ENCODE measurements at regions not wholly inside any gene's neighbourhood (a gene's known extent, or its start where the extent isn't known, plus 50 kb on each side); places are given as distances from the start of the nearest gene placed in this dataset.

DNA sequence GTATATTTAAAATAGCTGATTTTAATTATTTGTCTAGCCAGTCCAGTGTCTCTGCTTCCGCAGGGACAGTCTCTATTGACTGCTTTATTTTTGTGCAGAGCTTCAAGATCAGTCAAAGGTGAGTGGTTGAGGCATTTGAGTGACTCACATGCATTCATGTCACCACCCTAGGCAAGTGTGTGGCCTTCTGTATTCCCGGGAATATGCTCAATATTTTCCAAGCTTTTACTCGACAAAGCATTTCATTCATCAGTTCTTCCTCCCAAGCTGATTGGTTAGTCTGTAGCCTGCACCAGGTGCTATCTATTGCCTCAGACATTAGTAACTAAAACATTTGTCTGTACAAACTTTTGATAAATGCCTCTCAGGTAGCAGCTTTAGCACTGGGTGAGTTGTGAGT lies 471.5 kb upstream of the NRG3 start:
- TF ChIP-seq, protein P1, sequence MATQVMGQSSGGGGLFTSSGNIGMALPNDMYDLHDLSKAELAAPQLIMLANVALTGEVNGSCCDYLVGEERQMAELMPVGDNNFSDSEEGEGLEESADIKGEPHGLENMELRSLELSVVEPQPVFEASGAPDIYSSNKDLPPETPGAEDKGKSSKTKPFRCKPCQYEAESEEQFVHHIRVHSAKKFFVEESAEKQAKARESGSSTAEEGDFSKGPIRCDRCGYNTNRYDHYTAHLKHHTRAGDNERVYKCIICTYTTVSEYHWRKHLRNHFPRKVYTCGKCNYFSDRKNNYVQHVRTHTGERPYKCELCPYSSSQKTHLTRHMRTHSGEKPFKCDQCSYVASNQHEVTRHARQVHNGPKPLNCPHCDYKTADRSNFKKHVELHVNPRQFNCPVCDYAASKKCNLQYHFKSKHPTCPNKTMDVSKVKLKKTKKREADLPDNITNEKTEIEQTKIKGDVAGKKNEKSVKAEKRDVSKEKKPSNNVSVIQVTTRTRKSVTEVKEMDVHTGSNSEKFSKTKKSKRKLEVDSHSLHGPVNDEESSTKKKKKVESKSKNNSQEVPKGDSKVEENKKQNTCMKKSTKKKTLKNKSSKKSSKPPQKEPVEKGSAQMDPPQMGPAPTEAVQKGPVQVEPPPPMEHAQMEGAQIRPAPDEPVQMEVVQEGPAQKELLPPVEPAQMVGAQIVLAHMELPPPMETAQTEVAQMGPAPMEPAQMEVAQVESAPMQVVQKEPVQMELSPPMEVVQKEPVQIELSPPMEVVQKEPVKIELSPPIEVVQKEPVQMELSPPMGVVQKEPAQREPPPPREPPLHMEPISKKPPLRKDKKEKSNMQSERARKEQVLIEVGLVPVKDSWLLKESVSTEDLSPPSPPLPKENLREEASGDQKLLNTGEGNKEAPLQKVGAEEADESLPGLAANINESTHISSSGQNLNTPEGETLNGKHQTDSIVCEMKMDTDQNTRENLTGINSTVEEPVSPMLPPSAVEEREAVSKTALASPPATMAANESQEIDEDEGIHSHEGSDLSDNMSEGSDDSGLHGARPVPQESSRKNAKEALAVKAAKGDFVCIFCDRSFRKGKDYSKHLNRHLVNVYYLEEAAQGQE (IDR thresholded peaks at IDR 0.05; ENCODE audit: insufficient read depth in 1 of 2, low read depth in 2 of 2, low read length in 2 of 2) = no peak
- TF ChIP-seq TAF1 (IDR thresholded peaks at IDR 0.05; ENCODE audit: borderline replicate concordance, insufficient read depth, low read length) (no peak), FOXP2 (optimal IDR thresholded peaks at IDR 0.05; ENCODE audit: borderline replicate concordance, extremely low read depth, extremely low read length, insufficient read depth) (no peak), SIN3A (IDR thresholded peaks at IDR 0.05; ENCODE audit: borderline replicate concordance, insufficient read depth, low read length) (no peak), POLR2AphosphoS5 (IDR thresholded peaks at IDR 0.05; ENCODE audit: low read depth, low read length) (no peak)

DNA sequence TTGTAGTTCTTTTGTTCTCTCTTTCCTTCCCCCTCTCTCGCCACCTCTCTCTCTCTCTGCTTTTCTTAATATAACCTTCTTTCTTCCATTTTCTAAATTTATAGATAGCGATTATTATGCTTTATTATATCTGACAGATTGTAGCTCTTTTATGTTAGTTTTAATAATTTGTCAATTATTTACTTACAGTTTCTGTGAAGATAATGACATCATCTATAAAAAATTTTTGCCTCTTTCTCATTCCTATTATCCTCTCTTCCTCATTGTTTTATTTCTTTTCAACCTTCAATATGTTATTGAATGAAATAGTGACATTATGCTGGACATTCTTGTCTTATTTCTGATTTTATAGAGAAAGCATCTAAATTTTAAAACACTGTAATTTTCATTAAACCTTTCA lies 469.6 kb upstream of the NRG3 start:
- TF ChIP-seq TAF1 (IDR thresholded peaks at IDR 0.05; ENCODE audit: borderline replicate concordance, insufficient read depth, low read length) (no peak), SIN3A (IDR thresholded peaks at IDR 0.05; ENCODE audit: borderline replicate concordance, insufficient read depth, low read length) (no peak), FOXP2 (optimal IDR thresholded peaks at IDR 0.05; ENCODE audit: borderline replicate concordance, extremely low read depth, extremely low read length, insufficient read depth) (no peak), POLR2AphosphoS5 (IDR thresholded peaks at IDR 0.05; ENCODE audit: low read depth, low read length) (no peak)
- TF ChIP-seq, protein P1 (IDR thresholded peaks at IDR 0.05; ENCODE audit: insufficient read depth in 1 of 2, low read depth in 2 of 2, low read length in 2 of 2) = no peak

DNA sequence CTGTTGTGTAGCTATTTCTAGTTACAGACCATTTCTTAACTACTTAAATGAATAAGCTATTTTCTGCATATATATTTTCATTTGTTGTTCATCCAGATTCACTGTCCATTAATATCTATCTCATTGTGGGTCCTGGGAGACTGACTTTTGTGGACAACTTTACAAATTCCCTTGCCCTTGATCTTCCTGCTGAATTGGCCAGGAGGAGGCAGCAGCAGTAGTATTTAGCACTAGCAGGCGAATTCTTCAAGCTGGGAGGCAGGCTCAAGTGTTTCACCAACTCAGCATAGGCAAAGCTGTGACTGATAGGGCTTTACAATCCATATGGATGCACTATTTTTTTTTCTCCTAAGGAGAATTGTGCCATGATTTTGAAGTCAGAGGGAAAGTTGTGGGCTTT lies 461.0 kb upstream of the NRG3 start:
- TF ChIP-seq, protein P1 (IDR thresholded peaks at IDR 0.05; ENCODE audit: insufficient read depth in 1 of 2, low read depth in 2 of 2, low read length in 2 of 2) = no peak
- TF ChIP-seq POLR2AphosphoS5 (IDR thresholded peaks at IDR 0.05; ENCODE audit: low read depth, low read length) (no peak), SIN3A (IDR thresholded peaks at IDR 0.05; ENCODE audit: borderline replicate concordance, insufficient read depth, low read length) (no peak), FOXP2 (optimal IDR thresholded peaks at IDR 0.05; ENCODE audit: borderline replicate concordance, extremely low read depth, extremely low read length, insufficient read depth) (no peak), TAF1 (IDR thresholded peaks at IDR 0.05; ENCODE audit: borderline replicate concordance, insufficient read depth, low read length) (no peak)

DNA sequence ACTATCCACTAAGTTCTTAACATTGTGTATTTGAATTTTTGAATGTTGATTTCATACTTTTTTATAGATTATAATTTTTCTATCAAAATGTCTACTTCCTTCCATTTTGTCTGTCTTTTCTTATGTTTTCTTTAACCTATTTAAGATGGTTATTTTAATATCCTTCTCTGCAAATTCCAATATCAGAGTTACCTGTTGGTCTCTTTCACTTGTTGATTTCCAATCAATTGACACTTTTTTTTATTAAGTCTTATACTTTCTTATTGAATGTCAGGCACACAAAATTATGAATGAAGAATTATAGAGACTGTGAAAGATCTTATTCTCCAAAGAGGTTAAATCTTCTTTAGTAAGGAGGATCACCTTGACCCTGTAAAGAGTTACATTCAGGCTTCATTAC lies 448.3 kb upstream of the NRG3 start:
- TF ChIP-seq SIN3A (IDR thresholded peaks at IDR 0.05; ENCODE audit: borderline replicate concordance, insufficient read depth, low read length) = no peak
- TF ChIP-seq POLR2AphosphoS5 (IDR thresholded peaks at IDR 0.05; ENCODE audit: low read depth, low read length) = no peak
- TF ChIP-seq FOXP2 (optimal IDR thresholded peaks at IDR 0.05; ENCODE audit: borderline replicate concordance, extremely low read depth, extremely low read length, insufficient read depth) = no peak
- TF ChIP-seq, protein P1 (IDR thresholded peaks at IDR 0.05; ENCODE audit: insufficient read depth in 1 of 2, low read depth in 2 of 2, low read length in 2 of 2) = no peak
- no peak for TF ChIP-seq TAF1 (IDR thresholded peaks at IDR 0.05; ENCODE audit: borderline replicate concordance, insufficient read depth, low read length)

All from PFSK-1 (cell line).